Kidney capillary endothelial cell (primary cell): ENCODE measurements at regions not wholly inside any gene's neighbourhood (a gene's known extent, or its start where the extent isn't known, plus 50 kb on each side); places are given as distances from the start of the nearest gene placed in this dataset.

Source experiments
- DNase-seq: peaks from one replicate; pipeline ENCODE4 v3.0.0-alpha.2; 2018; ENCODE audit warnings: low spot score

DNA sequence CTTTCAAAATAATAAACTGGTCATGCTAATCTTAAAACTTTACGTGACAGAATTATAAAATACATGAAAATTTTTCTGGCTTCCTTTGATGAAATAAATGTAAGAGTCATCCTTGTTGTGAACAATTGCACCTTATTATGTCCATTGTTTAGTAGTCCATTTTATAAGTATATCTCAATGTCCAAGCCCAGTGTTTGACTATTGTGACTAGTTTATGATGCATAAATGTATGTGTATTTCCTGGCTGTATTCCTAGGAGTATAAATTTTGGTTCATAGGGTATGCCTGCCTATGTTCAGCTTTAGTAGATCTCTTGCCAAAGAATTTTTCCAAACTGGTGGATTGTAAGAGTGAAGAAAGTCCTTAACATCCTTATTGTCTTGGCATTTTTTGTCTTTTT, 2895.5 kb upstream of the PCDH20 start:
- no peak for DNase-seq

DNA sequence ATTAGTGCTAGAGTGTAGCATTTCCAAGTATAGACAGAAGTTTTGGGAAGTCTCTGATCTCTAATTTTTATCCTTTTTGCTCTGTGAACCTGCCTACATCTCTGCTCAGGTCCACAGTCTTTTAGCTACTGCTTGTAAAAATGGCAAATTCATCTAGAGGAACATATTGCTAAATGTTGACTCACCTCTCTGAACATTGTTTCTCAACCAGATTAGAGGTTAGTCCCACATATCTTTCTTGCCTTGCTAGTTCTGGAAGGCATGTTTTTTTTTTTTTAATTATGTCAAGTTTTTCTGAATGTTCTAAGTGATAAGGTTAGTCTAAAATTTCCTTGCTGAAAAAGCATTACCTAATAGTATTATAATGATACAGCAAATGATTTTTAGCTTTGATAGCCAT, 2889.6 kb upstream of the PCDH20 start:
- DNase-seq, result no peak

DNA sequence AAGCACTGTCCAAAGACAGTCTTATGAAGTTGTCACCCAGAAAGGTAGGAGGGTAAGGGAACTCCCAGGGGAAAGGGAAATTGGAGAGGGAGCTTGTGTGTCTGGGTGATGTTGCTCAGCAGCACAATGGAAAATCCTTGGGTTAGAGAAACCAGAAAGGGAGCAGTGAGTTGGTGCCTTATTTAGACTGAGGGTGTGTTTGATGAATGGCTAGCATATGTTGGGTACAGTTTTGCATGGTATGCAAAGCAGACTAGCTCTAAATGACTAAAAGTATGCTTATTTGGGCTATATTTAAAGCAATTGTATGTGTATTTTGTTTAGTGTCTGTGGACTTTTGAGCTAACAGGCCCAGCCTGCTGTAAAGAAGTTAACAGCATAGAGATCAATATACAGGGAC, 2884.6 kb upstream of the PCDH20 start:
- DNase-seq, result no peak

DNA sequence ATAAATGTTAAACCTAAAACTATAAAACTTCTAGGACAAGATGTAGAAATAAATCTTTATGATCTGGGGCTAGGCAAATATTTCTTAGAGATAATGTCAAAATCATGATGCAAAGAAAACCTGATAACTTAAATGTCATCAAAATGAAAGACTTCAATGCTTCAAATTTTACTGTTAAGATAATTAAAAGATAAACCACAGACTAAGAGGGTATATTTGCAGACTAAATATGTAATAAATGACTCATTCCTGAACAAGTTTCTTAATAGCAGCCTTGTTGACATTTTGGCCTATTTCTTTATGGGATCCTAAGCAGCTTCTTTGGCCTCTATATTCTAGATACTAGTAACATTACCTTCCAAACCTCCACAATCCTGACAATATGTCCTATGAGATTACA, 2878.3 kb upstream of the PCDH20 start:
- DNase-seq, result no peak

DNA sequence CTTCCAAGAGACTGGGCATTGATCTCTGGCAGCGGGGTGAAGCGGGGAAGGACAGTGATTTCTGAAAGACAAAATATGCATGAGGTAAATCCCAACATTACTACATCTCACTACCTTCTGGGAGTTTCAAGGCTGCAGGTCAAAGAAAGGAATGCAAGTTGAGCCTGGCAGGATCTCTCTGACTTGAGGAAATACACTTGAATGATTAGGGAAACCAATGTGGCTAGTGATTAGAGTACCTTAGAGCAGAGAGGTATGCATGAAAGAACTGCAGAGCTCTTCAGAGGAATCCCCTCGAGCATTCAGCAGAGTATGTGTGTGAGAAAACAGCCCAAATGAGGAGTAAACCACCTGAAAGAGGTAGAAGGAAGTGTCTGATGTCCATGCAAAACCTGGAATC, 2874.1 kb upstream of the PCDH20 start:
- no peak for DNase-seq

DNA sequence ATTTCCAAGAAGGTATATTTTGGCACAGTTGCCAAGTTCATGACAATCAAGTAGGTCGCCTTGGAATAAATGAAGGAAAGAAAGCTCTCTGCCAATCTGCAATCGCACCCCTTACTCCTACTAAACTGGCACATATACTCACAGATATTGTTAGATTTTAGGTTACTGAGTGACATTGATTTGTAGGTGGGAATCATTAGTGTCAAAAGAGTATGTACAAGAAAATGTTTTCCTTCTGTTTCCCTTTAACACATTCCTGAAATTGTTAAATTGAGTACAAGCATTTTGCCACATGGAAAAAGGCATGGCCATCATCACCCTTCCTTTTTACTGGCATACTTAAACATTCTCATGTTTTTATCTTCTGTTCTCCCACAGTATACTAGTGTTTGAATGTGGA, 2868.3 kb upstream of the PCDH20 start:
- DNase-seq, result no peak

DNA sequence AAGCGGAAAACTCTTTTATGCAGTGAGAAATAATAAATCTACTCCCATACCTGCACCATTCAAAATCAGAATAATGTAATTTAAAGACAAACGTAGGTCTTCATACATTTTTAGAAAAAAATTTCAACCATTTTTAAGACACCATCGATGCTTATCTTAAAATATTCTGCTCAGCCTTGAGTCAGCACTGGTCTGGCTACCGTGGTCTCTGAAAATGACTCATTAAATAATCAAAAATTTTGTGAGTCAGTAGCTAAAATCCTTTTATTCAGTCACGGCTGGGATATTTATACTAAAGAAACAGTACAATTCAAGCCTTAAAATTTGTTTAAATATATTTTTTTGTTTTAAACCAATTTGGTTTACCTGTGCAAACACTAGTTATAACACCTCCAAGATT, 2862.8 kb upstream of the PCDH20 start:
- DNase-seq, result no peak

DNA sequence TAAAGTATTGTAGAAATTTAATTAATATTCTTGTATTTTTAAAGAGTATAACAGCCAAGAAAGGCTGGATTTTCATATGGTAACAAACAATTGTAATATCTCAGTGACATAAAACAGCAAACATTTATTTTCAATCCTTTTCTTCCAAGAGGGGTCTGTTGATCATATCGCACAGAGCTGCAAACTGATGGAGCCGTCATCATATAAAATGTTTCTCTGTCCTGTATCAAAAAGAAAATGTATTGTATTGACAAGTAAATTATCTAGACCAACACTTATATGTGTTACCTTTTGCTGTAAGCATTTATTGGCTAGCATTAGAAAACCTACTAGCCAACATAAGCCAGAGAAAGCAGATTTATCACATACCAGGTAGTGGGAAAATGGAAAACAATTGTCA, 2861.4 kb upstream of the PCDH20 start:
- DNase-seq, result no peak

DNA sequence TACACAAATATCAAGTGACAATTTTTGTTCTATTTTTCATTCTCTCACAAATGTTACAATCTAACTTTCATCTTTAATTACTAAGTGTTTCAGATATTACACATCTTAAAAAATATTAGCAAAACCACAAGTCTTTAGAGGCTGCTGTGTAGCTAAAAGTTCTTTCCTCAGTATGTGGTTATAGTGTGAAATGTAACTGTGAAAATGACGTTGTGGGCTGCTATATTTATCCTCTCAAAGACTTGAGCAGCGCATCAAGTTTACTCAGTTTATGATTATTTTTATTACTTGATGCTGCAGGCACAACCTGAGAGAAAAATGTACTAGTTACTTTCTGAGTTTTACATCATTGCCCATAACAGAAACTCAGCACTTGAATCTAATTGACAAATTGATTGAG, 2860.6 kb upstream of the PCDH20 start:
- no peak for DNase-seq

DNA sequence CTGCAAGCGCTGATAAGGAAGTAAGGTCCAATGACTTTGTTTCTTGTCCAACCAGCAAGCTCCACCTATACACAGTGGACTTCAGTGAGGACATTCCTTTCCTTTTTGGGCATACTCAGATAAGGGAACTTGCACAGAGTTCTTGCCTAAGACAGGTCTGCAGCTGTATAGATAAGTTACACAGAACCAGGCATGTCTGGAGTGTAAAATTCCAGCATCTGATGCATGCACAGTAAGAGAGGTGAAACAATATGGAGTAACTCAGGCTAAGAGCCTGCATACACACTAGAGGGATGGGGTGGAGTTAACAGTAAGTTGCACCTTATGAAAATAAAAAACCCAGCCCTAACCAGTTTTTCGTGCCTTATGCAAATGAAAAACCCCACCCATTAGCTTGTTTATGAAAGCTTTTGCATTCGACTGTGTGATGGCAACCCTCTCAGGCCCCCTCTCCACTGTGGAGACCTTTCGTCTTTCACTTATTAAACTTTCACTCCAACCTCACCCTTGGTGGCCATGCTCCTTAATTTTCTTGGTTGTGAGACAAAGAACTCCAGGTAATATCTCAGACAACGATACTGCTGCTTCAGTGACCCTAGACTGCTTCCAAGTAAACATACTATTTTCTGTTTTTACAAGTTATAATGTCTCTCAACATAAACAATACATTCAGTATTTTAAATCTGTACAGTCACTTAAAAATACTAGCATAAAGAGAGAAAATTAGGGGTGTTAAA, 2859.0 kb upstream of the PCDH20 start:
- no peak for DNase-seq

DNA sequence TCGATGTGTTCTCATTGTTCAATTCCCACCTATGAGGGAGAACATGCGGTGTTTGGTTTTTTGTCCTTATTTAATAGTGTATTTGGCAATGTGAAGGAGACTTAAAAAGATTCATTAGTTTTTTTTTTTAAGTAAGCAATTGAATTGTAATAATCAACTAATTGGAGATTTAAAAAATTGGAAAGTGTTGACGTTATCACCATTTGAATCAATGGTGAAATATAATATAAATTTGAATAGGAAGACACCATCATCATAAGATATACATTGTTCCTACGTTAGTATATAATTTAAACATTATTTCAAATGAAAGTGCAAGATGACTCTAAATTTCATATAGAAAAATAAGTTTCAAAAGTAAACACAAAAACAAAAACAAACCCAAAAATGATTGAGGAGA, 2858.1 kb upstream of the PCDH20 start:
- DNase-seq, result no peak

DNA sequence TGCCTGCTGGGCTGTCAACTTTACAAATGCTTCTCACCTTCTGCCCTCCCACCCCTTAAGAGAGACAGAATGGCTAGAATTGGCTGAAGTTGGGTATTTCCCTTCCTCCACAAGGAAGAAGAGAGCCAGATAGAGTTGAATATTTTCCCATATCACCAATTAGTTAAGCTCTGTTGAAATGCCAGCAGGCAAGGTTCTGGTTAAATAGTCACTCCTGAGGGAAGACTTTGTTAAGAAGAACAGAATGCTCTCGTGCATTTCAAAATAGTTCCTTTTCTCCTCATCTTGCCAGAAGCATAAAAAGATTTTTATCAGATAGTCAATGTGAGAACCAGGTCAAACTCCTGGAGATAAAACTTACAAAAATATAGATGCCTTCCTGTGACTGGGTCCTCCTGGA, 2857.0 kb upstream of the PCDH20 start:
- DNase-seq, result no peak

DNA sequence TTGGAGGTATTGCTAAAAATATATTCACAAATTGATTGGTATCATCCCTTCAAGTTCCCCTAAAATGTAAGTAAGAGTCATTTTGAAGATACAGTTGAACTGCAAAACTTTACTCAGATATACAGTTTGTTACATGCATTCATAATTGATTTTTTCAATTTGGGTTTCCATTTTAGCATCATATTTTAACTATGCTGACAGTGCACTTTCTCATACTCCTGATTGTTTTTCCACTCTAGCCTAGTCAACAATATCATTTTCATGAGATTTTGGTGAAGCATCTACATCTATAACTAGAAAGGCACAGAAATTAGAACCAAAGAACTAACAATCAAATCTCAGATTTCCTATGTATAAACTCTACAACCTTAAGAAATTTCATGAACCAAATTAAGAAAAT, 2850.4 kb upstream of the PCDH20 start:
- no peak for DNase-seq

DNA sequence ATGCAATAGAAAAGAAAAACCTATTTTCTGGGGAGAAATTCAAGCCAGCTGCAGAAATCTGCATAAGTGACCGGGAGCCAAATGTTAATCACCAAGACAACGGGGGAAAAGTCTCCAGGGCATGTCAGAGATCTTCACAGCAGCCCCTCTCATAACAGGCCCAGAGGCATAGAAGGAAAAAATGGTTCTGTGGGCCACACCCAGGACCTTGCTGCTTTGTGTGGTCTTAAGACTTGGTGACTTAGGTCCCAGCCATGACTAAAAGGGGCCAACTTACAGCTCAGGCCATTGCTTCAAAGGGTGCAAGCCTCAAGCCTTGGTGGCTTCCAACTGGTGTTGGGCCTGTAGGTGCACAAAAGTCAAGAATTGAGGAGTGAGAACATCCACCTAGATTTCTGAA, 2847.6 kb upstream of the PCDH20 start:
- DNase-seq, result no peak

DNA sequence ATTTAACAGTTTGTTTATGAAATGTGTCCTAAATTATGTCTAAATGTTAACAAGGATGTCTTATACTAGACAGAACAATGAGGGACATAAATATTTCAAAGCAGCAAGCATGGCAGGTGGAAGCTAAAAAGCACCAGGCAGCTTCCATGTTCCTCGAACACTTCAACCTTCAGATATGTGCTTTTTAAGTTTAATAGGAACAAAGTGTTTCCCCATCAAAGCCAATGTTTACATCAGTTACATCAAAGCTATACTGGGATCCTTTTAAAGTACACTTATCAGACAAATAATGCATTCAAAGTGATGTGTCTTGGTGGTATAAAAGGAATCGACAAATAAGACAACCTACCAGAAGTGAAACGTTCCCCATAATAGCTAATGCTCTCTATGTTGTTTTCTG, 2841.1 kb upstream of the PCDH20 start:
- DNase-seq, result no peak

DNA sequence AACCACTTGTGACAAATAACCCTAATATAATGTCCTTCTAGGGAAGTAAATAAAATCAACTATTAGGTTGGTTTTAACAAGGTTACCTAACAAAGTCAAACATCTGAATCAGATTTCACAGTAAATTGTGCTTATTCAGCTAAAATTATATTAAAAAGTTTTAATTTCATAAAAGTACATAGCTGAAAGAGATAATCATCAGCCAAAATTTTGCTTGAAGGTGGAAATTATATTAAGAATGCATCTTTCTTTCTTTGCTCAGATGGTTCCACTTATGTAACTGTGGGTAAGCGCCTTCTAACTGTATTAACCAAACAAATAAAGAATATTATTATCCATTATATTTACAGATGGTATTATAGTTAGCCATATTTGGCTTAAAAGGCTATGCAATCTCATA, 2840.3 kb upstream of the PCDH20 start:
- no peak for DNase-seq

DNA sequence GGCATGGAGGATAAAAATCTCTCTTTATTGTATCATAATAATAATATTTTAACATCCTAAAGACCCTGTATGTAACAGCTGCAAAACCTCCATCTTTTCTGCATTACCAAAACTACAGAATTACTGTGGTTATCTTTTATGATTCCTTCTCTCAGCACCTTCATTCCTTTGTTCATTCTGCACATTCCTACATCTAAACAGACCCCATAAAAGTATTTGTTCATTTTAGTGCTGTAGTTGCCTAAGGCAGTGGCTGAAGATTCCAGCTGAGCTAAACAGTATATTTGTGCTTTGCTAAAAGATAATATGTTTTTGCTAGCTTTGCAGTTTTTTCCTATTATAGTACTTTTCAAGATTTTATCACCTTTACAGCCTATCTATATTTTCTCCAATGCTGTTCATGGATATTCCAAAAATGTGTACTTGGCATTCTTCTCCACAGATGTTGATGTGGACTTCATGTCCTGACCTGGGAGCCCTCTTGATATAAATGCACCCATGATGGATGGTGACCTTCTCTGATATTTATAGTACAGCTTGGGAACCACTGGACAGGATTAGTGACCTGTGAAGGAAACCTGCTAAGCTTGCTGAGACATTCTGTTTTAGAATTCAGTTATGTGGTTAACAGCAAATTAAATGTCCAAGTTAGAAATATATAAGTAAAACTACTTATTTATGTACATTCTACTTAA, 2832.9 kb upstream of the PCDH20 start:
- DNase-seq, result no peak

DNA sequence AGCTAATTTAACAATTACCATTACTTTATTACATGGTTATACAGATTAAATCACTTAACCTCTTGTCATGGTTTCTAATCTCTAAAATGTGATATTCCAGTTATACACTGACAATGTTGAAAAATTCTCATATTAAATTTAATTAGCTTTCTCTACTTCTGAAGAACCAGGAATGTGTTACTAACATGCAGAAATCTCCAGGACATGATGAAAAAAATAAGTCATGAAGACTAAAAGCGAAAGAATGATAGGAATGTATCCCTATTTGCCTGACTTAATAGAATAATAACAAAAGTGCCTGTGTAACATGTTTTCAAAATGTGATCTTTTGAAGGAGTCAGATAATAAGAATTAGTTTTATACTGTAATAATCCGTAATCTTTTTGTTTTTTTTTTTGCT, 2823.7 kb upstream of the PCDH20 start:
- no peak for DNase-seq

DNA sequence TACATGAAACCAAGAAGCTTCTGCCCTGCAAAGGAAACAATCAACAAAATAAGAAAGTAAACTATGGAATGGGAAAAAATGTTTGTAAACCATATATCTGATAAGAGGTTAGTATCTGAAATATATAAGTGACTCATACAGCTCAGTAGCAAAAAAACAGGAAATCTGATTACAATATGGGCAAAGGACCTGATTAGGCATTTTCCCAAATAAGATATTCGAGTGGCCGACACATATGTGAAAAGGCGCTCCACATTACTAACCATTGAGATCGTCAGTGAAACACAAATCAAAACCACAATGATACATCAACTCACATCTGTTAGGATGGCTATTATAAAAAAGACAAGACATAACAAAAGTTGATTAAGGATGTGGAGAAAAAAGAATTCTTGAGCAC, 2818.6 kb upstream of the PCDH20 start:
- DNase-seq, result no peak

DNA sequence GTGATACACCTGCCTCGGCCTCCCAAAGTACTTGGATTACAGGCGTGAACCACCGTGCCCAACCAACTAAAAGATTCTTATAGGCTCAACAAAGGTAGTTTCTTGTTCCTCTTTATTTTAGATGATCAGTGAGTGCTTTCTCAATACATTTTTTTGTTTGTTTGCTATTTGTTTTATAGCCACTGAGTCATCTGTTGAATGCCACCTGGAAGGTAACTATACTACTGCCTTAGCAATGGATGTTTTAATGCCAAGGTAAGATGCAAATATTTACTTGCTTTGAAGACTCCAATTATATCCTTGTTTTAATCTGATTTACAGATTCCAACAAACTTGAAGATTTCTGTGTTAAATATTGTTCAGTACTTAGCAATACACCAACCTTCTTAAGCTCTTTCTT, 2807.4 kb upstream of the PCDH20 start:
- no peak for DNase-seq

DNA sequence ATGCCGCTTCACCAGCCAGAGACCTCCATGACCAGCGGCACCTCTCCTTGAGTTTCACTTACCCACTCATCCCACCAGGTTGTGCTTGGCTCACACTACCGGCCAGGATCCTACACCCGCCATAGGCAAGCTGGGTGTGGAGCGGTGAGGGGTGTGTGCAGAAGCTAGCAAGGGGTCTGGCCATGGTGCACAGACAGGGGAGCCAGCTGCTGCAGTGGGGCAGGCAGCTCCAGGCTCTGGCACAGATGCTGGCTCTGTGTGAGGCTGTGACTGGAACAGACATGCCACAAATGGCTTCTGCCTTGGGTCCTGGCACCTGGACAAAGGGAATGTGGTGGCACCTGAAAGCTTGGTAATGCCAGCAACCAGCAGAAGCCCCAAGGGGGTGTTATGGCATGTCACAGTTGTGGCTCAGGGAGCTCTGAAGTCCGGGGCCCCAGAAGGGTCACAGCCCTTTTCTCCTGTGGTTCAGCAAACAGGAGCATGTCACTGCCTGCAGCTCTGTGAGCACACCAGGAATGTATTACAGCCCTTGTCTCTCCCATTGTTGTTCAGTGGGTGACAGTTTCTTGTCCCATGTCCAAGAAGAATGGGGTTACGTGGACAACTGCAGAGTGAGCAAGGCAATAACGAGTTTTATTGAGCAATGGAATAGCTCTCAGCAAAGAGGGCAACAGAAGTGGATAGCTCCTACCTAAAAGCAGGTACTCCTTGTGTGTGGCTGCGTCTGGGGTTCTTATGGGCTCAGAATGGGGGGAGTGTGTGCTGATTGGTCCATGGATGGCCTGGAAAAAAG, 2791.0 kb upstream of the PCDH20 start:
- DNase-seq, result no peak

DNA sequence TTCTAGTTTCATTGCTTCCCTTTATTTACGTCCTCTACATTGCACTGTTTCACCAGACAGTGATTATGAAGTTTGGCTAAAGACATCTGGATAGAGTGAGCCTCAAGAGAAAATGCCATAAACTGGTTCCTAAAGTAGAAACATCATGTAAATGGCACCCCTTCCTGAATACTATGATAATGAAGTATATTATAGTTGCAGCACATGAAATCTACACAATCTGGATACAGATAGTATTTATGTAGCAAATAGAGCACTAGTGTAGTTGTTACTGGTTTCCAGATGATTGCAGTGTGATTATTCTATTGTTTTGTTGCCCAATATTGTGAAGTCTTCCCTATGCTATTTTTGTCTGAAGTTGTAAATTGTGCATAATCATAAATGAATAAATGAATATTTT, 2786.9 kb upstream of the PCDH20 start:
- DNase-seq, result no peak

DNA sequence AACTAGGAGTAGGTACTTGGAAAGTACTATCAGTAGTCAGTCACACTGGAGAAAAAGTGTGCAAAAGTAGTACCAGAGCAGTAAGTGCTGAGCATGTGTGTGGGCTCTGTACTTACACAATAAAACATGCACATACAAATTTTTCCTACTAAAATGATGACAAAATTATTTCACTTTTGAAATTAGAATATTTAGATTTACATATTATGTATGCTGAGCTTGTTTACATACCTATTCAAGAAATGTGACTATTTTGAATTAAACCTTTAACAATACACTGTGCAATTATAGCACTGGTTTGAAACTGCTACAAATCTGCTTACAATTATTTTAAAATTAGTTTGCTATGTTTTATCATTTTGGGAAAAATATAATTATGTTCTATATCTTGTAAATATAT, 2781.6 kb upstream of the PCDH20 start:
- DNase-seq, result no peak
